Endodermal cell (in vitro differentiated cells): ENCODE measurements at regions not wholly inside any gene's neighbourhood (a gene's known extent, or its start where the extent isn't known, plus 50 kb on each side); places are given as distances from the start of the nearest gene placed in this dataset.
A peak's percentile ranks its signal among the peaks of the same experiment; 100 is the strongest.

ENCODE experiments used
- DNase-seq: peaks from one replicate; pipeline ENCODE4 v3.0.0-alpha.2; 2017
- H3K27ac ChIP-seq: 2 replicates; pipeline ENCODE4 v1.5.1; 2013; ENCODE audit warnings: mild to moderate bottlenecking, low read depth, low read length, moderate library complexity
- H3K27me3 ChIP-seq: 2 replicates; pipeline ENCODE4 v1.6.1; 2013; ENCODE audit warnings: mild to moderate bottlenecking, low read length, moderate library complexity; ENCODE audit not compliant: insufficient read depth, control insufficient read depth, poor library complexity, severe bottlenecking
- H3K36me3 ChIP-seq: 2 replicates; pipeline ENCODE4 v1.7.0; 2013; ENCODE audit warnings: mild to moderate bottlenecking, low read length, moderate library complexity; ENCODE audit not compliant: control insufficient read depth, insufficient read depth
- H3K4me1 ChIP-seq: one replicate; pipeline ENCODE4 v1.7.0; 2013; ENCODE audit warnings: low read length; ENCODE audit not compliant: control insufficient read depth, insufficient read depth
- H3K4me3 ChIP-seq: 2 replicates; pipeline ENCODE4 v1.5.1; 2013; ENCODE audit warnings: mild to moderate bottlenecking, low read length, moderate library complexity
- H3K9ac ChIP-seq: 2 replicates; pipeline ENCODE4 v1.6.1; 2013; ENCODE audit warnings: mild to moderate bottlenecking, low read length, moderate library complexity; ENCODE audit not compliant: poor library complexity, severe bottlenecking; ENCODE audit errors: extremely low read depth
- H3K9me3 ChIP-seq: 2 replicates; pipeline ENCODE4 v1.6.1; 2013; ENCODE audit warnings: mild to moderate bottlenecking, low read length, moderate library complexity; ENCODE audit not compliant: control insufficient read depth
- H3K27ac Mint-ChIP-seq: 2 replicates; pipeline ENCODE4 v1.8.0; 2020; ENCODE audit warnings: mixed read lengths
- H3K27me3 Mint-ChIP-seq: 2 replicates; pipeline ENCODE4 v1.8.0; 2021; ENCODE audit warnings: mild to moderate bottlenecking, mixed read lengths; ENCODE audit not compliant: insufficient read depth
- H3K36me3 Mint-ChIP-seq: 2 replicates; pipeline ENCODE4 v1.8.0; 2020; ENCODE audit warnings: low read depth, mixed read lengths
- H3K4me1 Mint-ChIP-seq: 2 replicates; pipeline ENCODE4 v1.8.0; 2020; ENCODE audit warnings: mixed read lengths
- H3K4me3 Mint-ChIP-seq: 2 replicates; pipeline ENCODE4 v1.8.0; 2020; ENCODE audit warnings: mild to moderate bottlenecking, moderate library complexity, mixed read lengths
- H3K9me3 Mint-ChIP-seq: 2 replicates; pipeline ENCODE4 v1.8.0; 2020; ENCODE audit warnings: mild to moderate bottlenecking, mixed read lengths
- CTCF ChIP-seq: fragments of 200-600 bp; sonication (generic); conservative IDR thresholded peaks from 2 replicates; pipeline ENCODE4 v1.5.0; 2021; ENCODE audit warnings: antibody characterized with exemption, mild to moderate bottlenecking
- WGBS, 2 experiments: methylation state at CpG; one replicate each; pipeline versions ENCODE4 v1.1.5 to v1.1.7; 2013; ENCODE audit warnings: missing lambda C conversion rate in 2 of 2, mixed read lengths in 1 of 2; ENCODE audit not compliant: insufficient coverage in 1 of 2, insufficient read length in 1 of 2; 5-methylcytosine and 5-hydroxymethylcytosine counted together

DNA sequence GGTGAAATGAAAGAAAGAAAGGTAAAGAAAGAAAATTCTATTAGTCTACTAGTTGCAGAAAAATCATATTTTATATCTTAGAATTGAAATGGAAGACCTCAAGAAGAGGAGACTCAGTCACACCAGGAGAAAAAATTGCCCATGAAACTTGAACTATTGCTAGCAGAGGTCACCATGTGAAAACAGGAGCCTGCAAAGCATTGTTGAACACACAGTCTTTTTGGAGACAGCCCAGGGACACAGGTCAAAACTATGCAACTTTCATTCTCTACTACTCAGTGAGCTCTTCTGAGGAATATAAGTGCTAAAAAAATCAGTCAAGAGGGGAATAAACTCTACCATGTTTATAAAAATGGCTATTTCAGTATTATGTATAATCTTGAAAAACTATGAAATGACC, 89.8 kb upstream of the TENT5A start:
- DNase-seq: no peak
- Mint-ChIP-seq H3K4me1 (peaks cover 9% of the 10 kb centered on the region), H3K27ac (no peak overlapping the region), H3K27me3 (no peaks in the 10 kb centered on the region), H3K9me3 (no peaks in the 10 kb centered on the region), H3K4me3 (no peak overlapping the region), H3K36me3 (no peaks in the 10 kb centered on the region)
- Histone ChIP-seq H3K27me3 (no peaks in the 10 kb centered on the region), H3K27ac (no peak overlapping the region), H3K4me3 (no peak overlapping the region), H3K36me3 (no peaks in the 10 kb centered on the region), H3K4me1 (no peaks in the 10 kb centered on the region), H3K9me3 (no peaks in the 10 kb centered on the region), H3K9ac (no peak overlapping the region)
- TF ChIP-seq CTCF: no peak

DNA sequence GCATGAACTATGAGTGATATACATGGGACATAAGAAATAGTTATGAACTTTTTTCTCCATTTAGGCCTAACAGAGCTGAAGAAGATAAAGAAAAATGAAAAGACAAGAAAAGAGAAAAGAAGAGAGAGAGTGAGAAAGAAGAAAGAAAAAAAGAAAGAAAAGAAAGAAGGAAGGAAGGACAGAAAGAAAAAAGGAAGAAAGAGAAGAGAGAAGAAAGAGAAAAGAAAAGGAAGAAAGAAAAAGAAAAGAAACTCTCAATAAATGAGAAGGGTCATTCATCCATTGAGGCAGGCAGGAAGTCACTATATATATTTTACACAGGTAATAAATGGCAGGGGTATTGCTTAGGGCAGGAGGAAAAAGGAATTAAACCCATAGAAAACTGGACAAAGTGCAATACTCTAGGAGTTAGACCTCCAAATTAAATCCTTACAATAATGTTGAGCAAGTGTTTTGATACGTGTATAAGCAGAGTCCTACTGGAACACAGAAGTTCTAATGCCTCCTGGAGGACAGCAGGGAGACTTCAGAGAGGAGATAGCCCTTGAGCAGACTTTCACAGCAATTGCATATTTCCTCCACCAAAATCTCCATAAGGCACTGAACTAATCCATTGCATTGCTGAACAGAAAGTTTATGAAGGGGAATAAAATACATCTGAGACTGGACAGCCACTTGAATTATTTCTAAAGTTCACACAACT, 86.4 kb upstream of the TENT5A start:
- H3K9me3 Mint-ChIP-seq: peaks cover 4% of the 10 kb centered on the region
- Histone ChIP-seq H3K27ac (no peak overlapping the region), H3K36me3 (no peaks in the 10 kb centered on the region), H3K9ac (no peak overlapping the region), H3K4me3 (no peak overlapping the region), H3K27me3 (no peaks in the 10 kb centered on the region), H3K9me3 (no peaks in the 10 kb centered on the region), H3K4me1 (no peaks in the 10 kb centered on the region)
- no peak for DNase-seq
- WGBS, 2 experiments: 80 to 92% methylated on average over 1 of the region's 1 CpG
- no peaks in the 10 kb centered on the region for H3K27me3 Mint-ChIP-seq
- peaks cover 9% of the 10 kb centered on the region for H3K4me1 Mint-ChIP-seq
- TF ChIP-seq CTCF: peak; percentile 61
- H3K36me3 Mint-ChIP-seq: no peaks in the 10 kb centered on the region
- no peak overlapping the region for H3K4me3 Mint-ChIP-seq
- H3K27ac Mint-ChIP-seq: no peak overlapping the region

DNA sequence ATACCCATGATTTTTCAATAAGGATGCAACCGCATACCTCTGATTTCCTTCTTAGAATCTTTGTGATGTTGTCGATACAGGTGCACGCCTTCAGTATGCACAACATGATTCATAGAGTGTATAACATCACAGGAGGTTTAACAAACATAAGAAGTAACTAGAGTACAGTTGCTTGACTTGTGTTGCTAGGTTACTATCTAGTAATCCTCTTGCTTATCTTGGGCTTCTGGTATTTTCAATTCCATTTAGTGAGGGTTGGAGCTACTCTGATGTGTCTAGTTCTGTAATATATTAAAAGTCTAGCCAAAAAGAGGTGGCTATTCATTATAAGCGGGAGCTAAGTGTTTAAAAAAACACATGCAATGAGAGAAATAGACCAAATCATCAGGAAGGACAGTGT, 85.5 kb upstream of the TENT5A start:
- 82 to 91% methylated on average over 4 of the region's 4 CpGs for WGBS, 2 experiments
- Histone ChIP-seq H3K36me3 (no peaks in the 10 kb centered on the region), H3K27me3 (no peaks in the 10 kb centered on the region), H3K4me3 (no peak overlapping the region), H3K9me3 (no peaks in the 10 kb centered on the region), H3K4me1 (no peaks in the 10 kb centered on the region), H3K9ac (no peak overlapping the region), H3K27ac (no peak overlapping the region)
- Mint-ChIP-seq H3K4me3 (no peak overlapping the region), H3K36me3 (no peaks in the 10 kb centered on the region), H3K27ac (no peak overlapping the region), H3K27me3 (no peaks in the 10 kb centered on the region), H3K4me1 (peaks cover 9% of the 10 kb centered on the region), H3K9me3 (peaks cover 4% of the 10 kb centered on the region)
- no peak for DNase-seq
- TF ChIP-seq CTCF: no peak
